ENCODE measurements at regions not wholly inside any gene's neighbourhood (a gene's known extent, or its start where the extent isn't known, plus 50 kb on each side); places are given as distances from the start of the nearest gene placed in this dataset.

GRCh38 chr3:127040216-127040615 lies 57.3 kb downstream of the PLXNA1 start:
- in situ Hi-C loops (cut with MboI; ENCODE audit: low sequenced_read_pairs, unreplicated experiment): no loop called here
- no peak for TF ChIP-seq CTCF (IDR thresholded peaks at IDR 0.05; ENCODE audit: borderline replicate concordance, control extremely low read depth, extremely low read depth, insufficient read depth, missing control alignments)
- no peak for DNase-seq (ENCODE audit: low spot score)

GRCh38 chr3:127041264-127041820 lies 58.4 kb downstream of the PLXNA1 start:
- TF ChIP-seq CTCF (IDR thresholded peaks at IDR 0.05; ENCODE audit: borderline replicate concordance, control extremely low read depth, extremely low read depth, insufficient read depth, missing control alignments): no peak
- in situ Hi-C loops (cut with MboI; ENCODE audit: low sequenced_read_pairs, unreplicated experiment): no loop called here
- DNase-seq (ENCODE audit: low spot score): no peak

- TF ChIP-seq CTCF (IDR thresholded peaks at IDR 0.05; ENCODE audit: borderline replicate concordance, control extremely low read depth, extremely low read depth, insufficient read depth, missing control alignments): no peak
- DNase-seq (ENCODE audit: low spot score): no peak
- in situ Hi-C loops (cut with MboI; ENCODE audit: low sequenced_read_pairs, unreplicated experiment): no loop called here
Measured at GRCh38 chr3:127041933-127042332, 59.0 kb downstream of the PLXNA1 start.

- no peak for DNase-seq (ENCODE audit: low spot score)
- no peak for TF ChIP-seq CTCF (IDR thresholded peaks at IDR 0.05; ENCODE audit: borderline replicate concordance, control extremely low read depth, extremely low read depth, insufficient read depth, missing control alignments)
- in situ Hi-C loops (cut with MboI; ENCODE audit: low sequenced_read_pairs, unreplicated experiment): no loop called here
Measured at GRCh38 chr3:127042634-127043033, 59.7 kb downstream of the PLXNA1 start.

- no peak for DNase-seq (ENCODE audit: low spot score)
- in situ Hi-C loops (cut with MboI; ENCODE audit: low sequenced_read_pairs, unreplicated experiment): no loop called here
- TF ChIP-seq CTCF (IDR thresholded peaks at IDR 0.05; ENCODE audit: borderline replicate concordance, control extremely low read depth, extremely low read depth, insufficient read depth, missing control alignments): no peak
Measured at GRCh38 chr3:127043041-127043641, 60.2 kb downstream of the PLXNA1 start.

- no peak for TF ChIP-seq CTCF (IDR thresholded peaks at IDR 0.05; ENCODE audit: borderline replicate concordance, control extremely low read depth, extremely low read depth, insufficient read depth, missing control alignments)
- in situ Hi-C loops (cut with MboI; ENCODE audit: low sequenced_read_pairs, unreplicated experiment): no loop called here
- no peak for DNase-seq (ENCODE audit: low spot score)
Measured at GRCh38 chr3:127043731-127044510, 61.0 kb downstream of the PLXNA1 start.

All from GM13976 (cell line).